Spleen (tissue), 11 donors: ENCODE measurements at regions not wholly inside any gene's neighbourhood (a gene's known extent, or its start where the extent isn't known, plus 50 kb on each side); places are given as distances from the start of the nearest gene placed in this dataset.

Experiments used
- DNase-seq: peaks from one replicate; pipeline ENCODE4 v3.0.0-alpha.2; 2020
- H3K27ac ChIP-seq, 8 donors: fragments of 200-600 bp; sonication (generic) in 7 of 8; 1 replicate in 4 of 8; 2 replicates in 4 of 8; pipeline versions ENCODE4 v1.5.0 to v1.8.0; 2016 to 2021; ENCODE audit warnings: inconsistent platforms in 4 of 8, mild to moderate bottlenecking in 4 of 8, moderate library complexity in 1 of 8
- H3K27me3 ChIP-seq, 7 donors: fragments of 200-600 bp; sonication (generic) in 6 of 7; replicated peaks in 1 of 7; 1 replicate in 4 of 7; 2 replicates in 3 of 7; pipeline versions ENCODE4 v1.5.0 to v1.8.0; 2016 to 2021; ENCODE audit warnings: inconsistent platforms in 3 of 7, mild to moderate bottlenecking in 1 of 7
- H3K36me3 ChIP-seq, 6 donors: fragments of 200-600 bp; sonication (generic) in 5 of 6; 1 replicate in 4 of 6; 2 replicates in 2 of 6; pipeline versions ENCODE4 v1.5.0 to v1.8.0; 2016 to 2021; ENCODE audit warnings: inconsistent platforms in 2 of 6
- H3K4me1 ChIP-seq, 6 donors: fragments of 200-600 bp; sonication (generic) in 5 of 6; 1 replicate in 3 of 6; 2 replicates in 3 of 6; pipeline versions ENCODE4 v1.5.0 to v1.8.0; 2016 to 2021; ENCODE audit warnings: inconsistent platforms in 3 of 6
- H3K4me3 ChIP-seq, 8 donors: fragments of 200-600 bp; sonication (generic) in 7 of 8; 1 replicate in 4 of 8; 2 replicates in 4 of 8; pipeline versions ENCODE4 v1.5.0 to v1.8.0; 2016 to 2021; ENCODE audit warnings: inconsistent platforms in 4 of 8, mild to moderate bottlenecking in 4 of 8, moderate library complexity in 2 of 8
- H3K9me3 ChIP-seq, 8 donors: fragments of 200-600 bp; sonication (generic) in 7 of 8; 1 replicate in 4 of 8; 2 replicates in 4 of 8; pipeline versions ENCODE4 v1.5.0 to v1.8.0; 2016 to 2021; ENCODE audit warnings: inconsistent platforms in 4 of 8
- CTCF ChIP-seq, 11 experiments: fragments of 200-600 bp in 7 of 11; fragments of 450-650 bp in 4 of 11; sonication (generic) in 4 of 11; IDR thresholded peaks in 8 of 11; conservative IDR thresholded peaks in 3 of 11; 1 replicate in 7 of 11; 2 replicates in 4 of 11; pipeline versions ENCODE4 v1.4.0 to v1.8.0; 2016 to 2021; ENCODE audit warnings: antibody characterized with exemption in 11 of 11, inconsistent platforms in 4 of 11, mild to moderate bottlenecking in 1 of 11
- POLR2A ChIP-seq, 3 donors: fragments of 450-650 bp; IDR thresholded peaks; one replicate each; pipeline ENCODE4 v1.5.1; 2017; ENCODE audit warnings: antibody characterized with exemption in 3 of 3, mild to moderate bottlenecking in 1 of 3
- POLR2AphosphoS5 ChIP-seq, 3 donors: sonication (generic); formaldehyde crosslinking; IDR thresholded peaks; one replicate each; pipeline ENCODE4 v1.5.1; 2017; ENCODE audit warnings: antibody characterized with exemption in 3 of 3
- WGBS, 5 donors: extraction: QIAGEN DNeasy Blood & Tissue Kit in 3 of 5; methylation state at CpG; one replicate each; pipeline versions ENCODE4 v1.1.5 to v1.1.7; 2013 to 2018; 5-methylcytosine and 5-hydroxymethylcytosine counted together
- intact Hi-C: fragments of 100-400 bp; cut with DNase I; formaldehyde crosslinking; loops from one replicate; pipeline ENCODE4 v1.15.0; 2023; ENCODE audit warnings: low total_unique reads
- donor health status: healthy with polysubstance abuse.
- donor health status: DM: no; HTN: no; CAD: no; lungs with moderate emphysema.
- donor health status: DM: no; HTN: no; CAD: no.
- donor health status: Bipolar disorder and iron deficiency.
- donor health status: healthy.
- donor health status: DM: no; HTN: no; CAD: no.
- donor health status: DM: yes; HTN: yes; CAD: no.

- Histone ChIP-seq H3K27me3 (no peaks in the 10 kb centered on the region), H3K9me3 (no peaks in the 10 kb centered on the region), H3K4me1 (no peaks in the 10 kb centered on the region), H3K4me3 (no peak overlapping the region), H3K27ac (no peak overlapping the region), H3K36me3 (no peaks in the 10 kb centered on the region)
- intact Hi-C loops: no loop called here
- WGBS, 5 donors: 74 to 91% (median 82%) methylated on average over 1 of the region's 1 CpG
- DNase-seq: no peak
- TF ChIP-seq POLR2A (IDR thresholded peaks at IDR 0.05) (no peak), CTCF (IDR thresholded peaks at IDR 0.05 in 8 of 11, conservative IDR thresholded peaks at IDR 0.05 in 3 of 11) (no peak), POLR2AphosphoS5 (IDR thresholded peaks at IDR 0.05) (no peak)
Observed at GRCh38 chr6:100188754-100189153, 194.7 kb upstream of the MCHR2 start.

- Histone ChIP-seq H3K27me3 (no peaks in the 10 kb centered on the region), H3K27ac (no peak overlapping the region), H3K4me3 (no peak overlapping the region), H3K36me3 (no peaks in the 10 kb centered on the region), H3K9me3 (no peaks in the 10 kb centered on the region), H3K4me1 (no peaks in the 10 kb centered on the region)
- intact Hi-C loops: no loop called here
- TF ChIP-seq CTCF (IDR thresholded peaks at IDR 0.05 in 8 of 11, conservative IDR thresholded peaks at IDR 0.05 in 3 of 11) (no peak), POLR2AphosphoS5 (IDR thresholded peaks at IDR 0.05) (no peak), POLR2A (IDR thresholded peaks at IDR 0.05) (no peak)
- no peak for DNase-seq
- WGBS, 5 donors: 77 to 90% (median 82%) methylated on average over 5 of the region's 5 CpGs
Observed at GRCh38 chr6:100186552-100186951, 192.5 kb upstream of the MCHR2 start.

- Histone ChIP-seq H3K27me3 (no peaks in the 10 kb centered on the region), H3K4me3 (no peak overlapping the region), H3K36me3 (no peaks in the 10 kb centered on the region), H3K27ac (no peak overlapping the region), H3K9me3 (no peaks in the 10 kb centered on the region), H3K4me1 (no peaks in the 10 kb centered on the region)
- TF ChIP-seq POLR2AphosphoS5 (IDR thresholded peaks at IDR 0.05) (no peak), CTCF (IDR thresholded peaks at IDR 0.05 in 8 of 11, conservative IDR thresholded peaks at IDR 0.05 in 3 of 11) (no peak), POLR2A (IDR thresholded peaks at IDR 0.05) (no peak)
- intact Hi-C loops: no loop called here
- WGBS, 5 donors: 42 to 63% (median 52%) methylated on average over 3 of the region's 3 CpGs
- DNase-seq: no peak
Observed at GRCh38 chr6:100185615-100186014, 191.6 kb upstream of the MCHR2 start.

GRCh38 chr6:100184473-100184872 is 190.4 kb upstream of the MCHR2 start:
- Histone ChIP-seq H3K27me3 (no peaks in the 10 kb centered on the region), H3K36me3 (no peaks in the 10 kb centered on the region), H3K9me3 (no peaks in the 10 kb centered on the region), H3K4me3 (no peak overlapping the region), H3K4me1 (no peaks in the 10 kb centered on the region), H3K27ac (peak overlapping the region in 1 of 8 donors; percentile 25)
- DNase-seq: no peak
- TF ChIP-seq CTCF (IDR thresholded peaks at IDR 0.05 in 8 of 11, conservative IDR thresholded peaks at IDR 0.05 in 3 of 11) (no peak), POLR2A (IDR thresholded peaks at IDR 0.05) (no peak), POLR2AphosphoS5 (IDR thresholded peaks at IDR 0.05) (no peak)
- intact Hi-C loops: no loop called here
- WGBS, 5 donors: 48 to 72% (median 65%) methylated on average over 3 of the region's 3 CpGs
